Lower leg skin (tissue), 3 donors: ENCODE measurements at regions not wholly inside any gene's neighbourhood (a gene's known extent, or its start where the extent isn't known, plus 50 kb on each side); places are given as distances from the start of the nearest gene placed in this dataset.

ENCODE experiments used
- POLR2A ChIP-seq, 2 donors: fragments of 450-650 bp; IDR thresholded peaks; one replicate each; pipeline ENCODE4 v1.6.1; 2016 to 2017; ENCODE audit warnings: antibody characterized with exemption in 2 of 2, mild to moderate bottlenecking in 1 of 2, moderate library complexity in 1 of 2
- TF ChIP-seq, protein P1 (sequence below), 3 donors: fragments of 450-650 bp; IDR thresholded peaks; one replicate each; pipeline ENCODE4 v1.5.1; 2016; ENCODE audit warnings: antibody characterized with exemption in 3 of 3, mild to moderate bottlenecking in 3 of 3, moderate library complexity in 2 of 3

DNA sequence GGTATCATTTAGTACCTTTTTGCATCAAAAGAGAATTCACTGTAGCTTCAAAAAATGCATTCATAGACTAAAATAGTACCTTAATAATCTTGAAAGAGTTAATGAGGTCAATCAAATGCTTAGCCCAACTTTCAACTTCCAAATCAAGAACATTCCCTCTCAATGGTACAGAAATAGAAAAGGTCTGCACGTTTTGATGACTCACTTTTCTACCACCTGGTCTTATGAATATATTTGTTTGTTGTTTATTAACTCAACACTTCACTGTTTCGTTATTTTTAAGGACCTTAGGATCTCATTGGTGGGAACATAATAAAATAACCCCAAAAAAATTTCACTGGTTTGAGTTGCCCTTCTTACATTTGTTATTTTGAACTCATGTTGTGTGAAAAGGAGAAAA is 229.5 kb downstream of the MEF2C start:
- TF ChIP-seq, protein P1, sequence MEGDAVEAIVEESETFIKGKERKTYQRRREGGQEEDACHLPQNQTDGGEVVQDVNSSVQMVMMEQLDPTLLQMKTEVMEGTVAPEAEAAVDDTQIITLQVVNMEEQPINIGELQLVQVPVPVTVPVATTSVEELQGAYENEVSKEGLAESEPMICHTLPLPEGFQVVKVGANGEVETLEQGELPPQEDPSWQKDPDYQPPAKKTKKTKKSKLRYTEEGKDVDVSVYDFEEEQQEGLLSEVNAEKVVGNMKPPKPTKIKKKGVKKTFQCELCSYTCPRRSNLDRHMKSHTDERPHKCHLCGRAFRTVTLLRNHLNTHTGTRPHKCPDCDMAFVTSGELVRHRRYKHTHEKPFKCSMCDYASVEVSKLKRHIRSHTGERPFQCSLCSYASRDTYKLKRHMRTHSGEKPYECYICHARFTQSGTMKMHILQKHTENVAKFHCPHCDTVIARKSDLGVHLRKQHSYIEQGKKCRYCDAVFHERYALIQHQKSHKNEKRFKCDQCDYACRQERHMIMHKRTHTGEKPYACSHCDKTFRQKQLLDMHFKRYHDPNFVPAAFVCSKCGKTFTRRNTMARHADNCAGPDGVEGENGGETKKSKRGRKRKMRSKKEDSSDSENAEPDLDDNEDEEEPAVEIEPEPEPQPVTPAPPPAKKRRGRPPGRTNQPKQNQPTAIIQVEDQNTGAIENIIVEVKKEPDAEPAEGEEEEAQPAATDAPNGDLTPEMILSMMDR (IDR thresholded peaks at IDR 0.05): no peak
- TF ChIP-seq POLR2A (IDR thresholded peaks at IDR 0.05): no peak
